COLO668 (cell line): ENCODE measurements at regions not wholly inside any gene's neighbourhood (a gene's known extent, or its start where the extent isn't known, plus 50 kb on each side); places are given as distances from the start of the nearest gene placed in this dataset.

ENCODE experiments used
- DNase-seq: peaks from one replicate; lab custom pipeline; 2025; ENCODE audit not compliant: unreplicated experiment; lab: John Stamatoyannopoulos, UW

- DNase-seq: no peak
These were observed 168.4 kb upstream of the ARL4C start for GRCh38 chr2:234665304-234665703.

- DNase-seq: no peak
These were observed 165.0 kb upstream of the ARL4C start for GRCh38 chr2:234661849-234662248.

GRCh38 chr2:234661175-234661574 lies 164.3 kb upstream of the ARL4C start:
- no peak for DNase-seq

GRCh38 chr2:234655706-234656105 lies 158.8 kb upstream of the ARL4C start:
- no peak for DNase-seq

GRCh38 chr2:234650911-234651310 lies 154.0 kb upstream of the ARL4C start:
- no peak for DNase-seq

- no peak for DNase-seq
These were observed 153.1 kb upstream of the ARL4C start for GRCh38 chr2:234649951-234650350.

- DNase-seq: no peak
These were observed 146.5 kb upstream of the ARL4C start for GRCh38 chr2:234643407-234643806.

GRCh38 chr2:234641086-234641485 lies 144.2 kb upstream of the ARL4C start:
- no peak for DNase-seq

- no peak for DNase-seq
These were observed 143.8 kb upstream of the ARL4C start for GRCh38 chr2:234640657-234641056.

GRCh38 chr2:234638966-234639365 lies 142.1 kb upstream of the ARL4C start:
- DNase-seq: no peak

GRCh38 chr2:234635284-234635683 lies 138.4 kb upstream of the ARL4C start:
- DNase-seq: no peak

- no peak for DNase-seq
These were observed 136.8 kb upstream of the ARL4C start for GRCh38 chr2:234633581-234634230.

GRCh38 chr2:234632527-234633391 lies 135.9 kb upstream of the ARL4C start:
- DNase-seq: no peak

- DNase-seq: no peak
These were observed 135.0 kb upstream of the ARL4C start for GRCh38 chr2:234631646-234632514.

- DNase-seq: no peak
These were observed 133.9 kb upstream of the ARL4C start for GRCh38 chr2:234630801-234631261.

- DNase-seq: no peak
These were observed 132.7 kb upstream of the ARL4C start for GRCh38 chr2:234629596-234629995.

GRCh38 chr2:234628953-234629352 lies 132.1 kb upstream of the ARL4C start:
- DNase-seq: no peak

- no peak for DNase-seq
These were observed 130.4 kb upstream of the ARL4C start for GRCh38 chr2:234627308-234627707.

GRCh38 chr2:234626566-234627130 lies 129.8 kb upstream of the ARL4C start:
- no peak for DNase-seq

- DNase-seq: no peak
These were observed 128.9 kb upstream of the ARL4C start for GRCh38 chr2:234625626-234626250.
